H1 (cell line): ENCODE measurements at regions not wholly inside any gene's neighbourhood (a gene's known extent, or its start where the extent isn't known, plus 50 kb on each side); places are given as distances from the start of the nearest gene placed in this dataset.
"Not testable (repeated sequence)": the region's sequence is repeated elsewhere in the genome, so short reads cannot be mapped to it uniquely, and the experiment has no call there.

Experiments
- CTCF ChIA-PET: fragments of 300-600 bp; sonication (Branson Sonifier 250); formaldehyde crosslinking; loops from one replicate; lab custom pipeline; 2021; ENCODE audit not compliant: partially characterized antibody; lab: Charles Lee
- POLR2A ChIA-PET: fragments of 300-600 bp; sonication (Branson Sonifier 250); formaldehyde crosslinking; loops from one replicate; lab custom pipeline; 2021; ENCODE audit warnings: inconsistent platforms; ENCODE audit not compliant: partially characterized antibody; lab: Charles Lee
- DNase-seq, 2 experiments: peaks; one replicate each; pipeline versions ENCODE4 v3.0.0 to v3.0.0-alpha.2; 2010 to 2022; ENCODE audit warnings: low spot score in 2 of 2, low read depth in 1 of 2, mixed read lengths in 1 of 2
- FAIRE-seq: peaks from 2 replicates; lab custom pipeline; 2011; peaks lifted over from hg19 to GRCh38; lab: Jason Lieb, UNC
- H2AFZ ChIP-seq: 2 replicates; pipeline ENCODE4 v1.8.1; 2012; ENCODE audit warnings: low read length, inconsistent platforms
- H2AK5ac ChIP-seq: 2 replicates; pipeline ENCODE4 v1.6.1; 2013; ENCODE audit warnings: low read depth, low read length
- H2BK120ac ChIP-seq: replicated peaks from 2 replicates; pipeline ENCODE3; 2013; ENCODE audit warnings: low read depth, low read length, inconsistent platforms
- H2BK12ac ChIP-seq: 2 replicates; pipeline ENCODE4 v1.6.1; 2013; ENCODE audit warnings: low read depth, low read length
- H2BK15ac ChIP-seq: 2 replicates; pipeline ENCODE4 v1.6.1; 2013; ENCODE audit warnings: low read length
- H2BK20ac ChIP-seq: 2 replicates; pipeline ENCODE4 v1.6.1; 2013; ENCODE audit warnings: low read length
- H2BK5ac ChIP-seq: 2 replicates; pipeline ENCODE4 v1.6.1; 2013; ENCODE audit warnings: low read depth, low read length
- H3K14ac ChIP-seq: 2 replicates; pipeline ENCODE4 v1.6.1; 2013; ENCODE audit warnings: inconsistent platforms; ENCODE audit not compliant: insufficient read length
- H3K18ac ChIP-seq: 2 replicates; pipeline ENCODE4 v1.6.1; 2013; ENCODE audit warnings: low read length; ENCODE audit errors: extremely low read depth
- H3K23ac ChIP-seq: 2 replicates; pipeline ENCODE4 v1.6.1; 2013; ENCODE audit warnings: inconsistent platforms; ENCODE audit not compliant: insufficient read length
- H3K23me2 ChIP-seq: 2 replicates; pipeline ENCODE4 v1.6.1; 2013; ENCODE audit warnings: low read depth, low read length
- H3K27ac ChIP-seq: 2 replicates; pipeline ENCODE4 v1.6.1; 2011; ENCODE audit warnings: low read depth, low read length, inconsistent platforms
- H3K27me3 ChIP-seq, 4 experiments: replicated peaks in 1 of 4; 1 replicate in 1 of 4; 2 replicates in 3 of 4; pipeline versions ENCODE4 v1.6.1 to v1.8.1; 2011 to 2013; ENCODE audit warnings: low read length in 3 of 4, mild to moderate bottlenecking in 3 of 4, inconsistent platforms in 2 of 4, mixed read lengths in 2 of 4, moderate library complexity in 1 of 4; ENCODE audit not compliant: control insufficient read depth in 3 of 4, insufficient read depth in 3 of 4; ENCODE audit errors: extremely low read depth in 1 of 4
- H3K36me3 ChIP-seq, 4 experiments: 2 replicates each; pipeline versions ENCODE4 v1.6.1 to v1.8.1; 2011 to 2013; ENCODE audit warnings: mild to moderate bottlenecking in 4 of 4, low read length in 3 of 4, moderate library complexity in 2 of 4, control low read depth in 1 of 4, inconsistent platforms in 1 of 4; ENCODE audit not compliant: insufficient read depth in 4 of 4, control insufficient read depth in 2 of 4
- H3K4ac ChIP-seq: replicated peaks from 2 replicates; pipeline ENCODE3; 2013; ENCODE audit warnings: low read length, low read depth, mixed read lengths, inconsistent platforms; ENCODE audit not compliant: insufficient read length
- H3K4me1 ChIP-seq, 4 experiments: replicated peaks in 1 of 4; 1 replicate in 1 of 4; 2 replicates in 3 of 4; pipeline versions ENCODE4 v1.6.1 to v1.8.1; 2011 to 2013; ENCODE audit warnings: low read length in 3 of 4, inconsistent platforms in 2 of 4, mixed read lengths in 1 of 4; ENCODE audit not compliant: insufficient read depth in 4 of 4, control insufficient read depth in 3 of 4
- H3K4me2 ChIP-seq, 2 experiments: 2 replicates each; pipeline versions ENCODE4 v1.6.1 to v1.8.1; 2011 to 2013; ENCODE audit warnings: low read depth in 2 of 2, low read length in 2 of 2, control low read depth in 1 of 2, inconsistent platforms in 1 of 2, mild to moderate bottlenecking in 1 of 2; ENCODE audit not compliant: insufficient read depth in 1 of 2
- H3K4me3 ChIP-seq, 4 experiments: fragments of 200-600, 300-600 bp in 1 of 4; sonication (generic), shearing (Covaris generic), sonication (Bioruptor Twin) in 1 of 4; 2 replicates each; pipeline versions ENCODE4 v1.5.1 to v1.8.1; 2011 to 2016; ENCODE audit warnings: low read length in 4 of 4, low read depth in 3 of 4, control low read depth in 2 of 4, inconsistent platforms in 2 of 4, mild to moderate bottlenecking in 2 of 4, mixed read lengths in 1 of 4, moderate library complexity in 1 of 4; ENCODE audit not compliant: insufficient read depth in 2 of 4; ENCODE audit errors: extremely low read depth in 1 of 4
- H3K56ac ChIP-seq: replicated peaks from 2 replicates; pipeline ENCODE3; 2013; ENCODE audit warnings: low read depth, mild to moderate bottlenecking, mixed read lengths, low read length, inconsistent platforms; ENCODE audit not compliant: insufficient read length
- H3K79me1 ChIP-seq: 2 replicates; pipeline ENCODE4 v1.6.1; 2013; ENCODE audit warnings: low read depth, low read length, control low read depth
- H3K79me2 ChIP-seq, 2 experiments: 2 replicates each; pipeline versions ENCODE4 v1.6.1 to v1.8.1; 2012 to 2013; ENCODE audit warnings: low read length in 2 of 2, mild to moderate bottlenecking in 2 of 2, inconsistent platforms in 1 of 2; ENCODE audit not compliant: insufficient read depth in 2 of 2, control insufficient read depth in 1 of 2
- H3K9ac ChIP-seq, 4 experiments: replicated peaks in 1 of 4; 1 replicate in 1 of 4; 2 replicates in 3 of 4; pipeline versions ENCODE4 v1.6.1 to v1.8.1; 2011 to 2013; ENCODE audit warnings: low read depth in 3 of 4, low read length in 3 of 4, control low read depth in 2 of 4, mild to moderate bottlenecking in 2 of 4, moderate library complexity in 2 of 4, inconsistent platforms in 1 of 4; ENCODE audit errors: extremely low read depth in 1 of 4
- H3K9me3 ChIP-seq, 2 experiments: 2 replicates each; pipeline versions ENCODE4 v1.6.1 to v1.8.1; 2012 to 2013; ENCODE audit warnings: mild to moderate bottlenecking in 2 of 2, moderate library complexity in 2 of 2, control low read depth in 1 of 2, inconsistent platforms in 1 of 2, low read depth in 1 of 2, low read length in 1 of 2, mixed read lengths in 1 of 2; ENCODE audit not compliant: insufficient read depth in 2 of 2
- H4K20me1 ChIP-seq, 2 experiments: replicated peaks in 1 of 2; 2 replicates each; pipeline versions ENCODE3 to v1.8.1; 2011 to 2013; ENCODE audit warnings: inconsistent platforms in 2 of 2, low read length in 2 of 2, mild to moderate bottlenecking in 1 of 2; ENCODE audit not compliant: insufficient read depth in 2 of 2, control insufficient read depth in 1 of 2
- H4K5ac ChIP-seq: 2 replicates; pipeline ENCODE4 v1.6.1; 2013; ENCODE audit warnings: low read length, low read depth, mixed read lengths, inconsistent platforms; ENCODE audit not compliant: insufficient read length
- H4K8ac ChIP-seq: 2 replicates; pipeline ENCODE4 v1.8.0; 2013; ENCODE audit warnings: mild to moderate bottlenecking, moderate library complexity, low read length, inconsistent platforms; ENCODE audit not compliant: insufficient read depth; ENCODE audit errors: extremely low read depth
- H4K91ac ChIP-seq: replicated peaks from 2 replicates; pipeline ENCODE3; 2013; ENCODE audit warnings: low read length, mixed read lengths, inconsistent platforms; ENCODE audit not compliant: insufficient read length
- CREB1 ChIP-seq: IDR thresholded peaks from 2 replicates; pipeline ENCODE4 v1.6.1; 2012; ENCODE audit warnings: inconsistent platforms
- EZH2 ChIP-seq: fragments of 200-600 bp; sonication (generic); IDR thresholded peaks from 2 replicates; pipeline ENCODE4 v1.7.1; 2012; ENCODE audit warnings: low read depth, mild to moderate bottlenecking, moderate library complexity, low read length, inconsistent platforms; ENCODE audit not compliant: severe bottlenecking
- NANOG ChIP-seq: IDR thresholded peaks from 2 replicates; pipeline ENCODE4 v1.6.1; 2011; ENCODE audit warnings: low read length, low read depth, mild to moderate bottlenecking, inconsistent platforms; ENCODE audit not compliant: insufficient read depth, poor library complexity, severe bottlenecking
- NRF1 ChIP-seq: IDR thresholded peaks from 2 replicates; pipeline ENCODE4 v1.6.1; 2011; ENCODE audit warnings: mild to moderate bottlenecking, low read depth, low read length, improper control_type of control experiment
- SAP30 ChIP-seq: fragments of 300-600 bp; sonication (generic); IDR thresholded peaks from 2 replicates; pipeline ENCODE4 v1.7.1; 2012; ENCODE audit warnings: low read length, moderate library complexity, mild to moderate bottlenecking, inconsistent platforms; ENCODE audit not compliant: insufficient read depth, insufficient replicate concordance
- WGBS, 2 experiments: shearing (Covaris generic) in 1 of 2; methylation state at CpG; one replicate each; pipeline versions ENCODE4 v1.1.6 to v1.1.7; 2013 to 2015; ENCODE audit warnings: low lambda C conversion rate in 2 of 2, mixed read lengths in 2 of 2, inconsistent platforms in 1 of 2, low coverage in 1 of 2, missing lambda C conversion rate in 1 of 2; ENCODE audit not compliant: insufficient replicate concordance in 2 of 2, insufficient coverage in 1 of 2, insufficient read length in 1 of 2; ENCODE audit errors: extremely low coverage in 1 of 2, missing lambda C conversion rate in 1 of 2; 5-methylcytosine and 5-hydroxymethylcytosine counted together

GRCh38 chr1:112126598-112126997 is 137.1 kb upstream of the KCND3 start (continued):
- no peak for TF ChIP-seq CREB1
- TF ChIP-seq NANOG = no peak
- no peak for TF ChIP-seq SAP30
- TF ChIP-seq NRF1 = no peak
- no peak for TF ChIP-seq EZH2
- TF ChIP-seq, all 59 proteins: peak for 0

- H3K56ac ChIP-seq, H3K9ac ChIP-seq, H2BK15ac ChIP-seq, DNase-seq, H3K79me1 ChIP-seq, POLR2A ChIA-PET, H3K23me2 ChIP-seq, H3K4me2 ChIP-seq, H3K27me3 ChIP-seq, H4K5ac ChIP-seq, CTCF ChIA-PET, H2AK5ac ChIP-seq, H2AFZ ChIP-seq, H3K4ac ChIP-seq, H3K14ac ChIP-seq, H2BK120ac ChIP-seq, H3K23ac ChIP-seq, H2BK5ac ChIP-seq, FAIRE-seq, H4K91ac ChIP-seq, H4K8ac ChIP-seq, H4K20me1 ChIP-seq, H3K9me3 ChIP-seq, H3K18ac ChIP-seq, H3K4me3 ChIP-seq, H3K36me3 ChIP-seq, H2BK20ac ChIP-seq, H2BK12ac ChIP-seq, H3K4me1 ChIP-seq, H3K79me2 ChIP-seq, H3K27ac ChIP-seq: not testable (repeated sequence)
- 86% methylated on average over 2 of the region's 2 CpGs; no CpG with 5 or more reads in 1 of the 2 experiments for WGBS, 2 experiments
These were observed 138.1 kb upstream of the KCND3 start for GRCh38 chr1:112127606-112128005.
